CD4-positive, alpha-beta memory T cell (primary cell): ENCODE measurements at regions not wholly inside any gene's neighbourhood (a gene's known extent, or its start where the extent isn't known, plus 50 kb on each side); places are given as distances from the start of the nearest gene placed in this dataset.
A peak's percentile ranks its signal among the peaks of the same experiment; 100 is the strongest.

Experiments
- CTCF ChIA-PET: fragments of 350-600 bp; sonication (Branson Sonifier 250); formaldehyde crosslinking; loops from one replicate; lab custom pipeline; 2021; ENCODE audit warnings: inconsistent platforms; ENCODE audit not compliant: partially characterized antibody; lab: Charles Lee
- POLR2A ChIA-PET: fragments of 350-600 bp; sonication (Branson Sonifier 250); formaldehyde crosslinking; loops from one replicate; lab custom pipeline; 2021; ENCODE audit not compliant: partially characterized antibody; lab: Charles Lee
- DNase-seq, 5 donors: peaks; one replicate each; pipeline versions ENCODE4 v3.0.0 to v3.0.0-alpha.2; 2020 to 2022; ENCODE audit warnings: mixed read lengths in 1 of 5
- H3K27ac ChIP-seq: one replicate; pipeline ENCODE4 v1.7.0; 2013; ENCODE audit warnings: low read depth, low read length
- H3K27me3 ChIP-seq: 2 replicates; pipeline ENCODE4 v1.7.0; 2013; ENCODE audit warnings: mild to moderate bottlenecking, low read length, moderate library complexity; ENCODE audit not compliant: insufficient read depth
- H3K36me3 ChIP-seq: 2 replicates; pipeline ENCODE4 v1.7.0; 2013; ENCODE audit warnings: mild to moderate bottlenecking, low read length, moderate library complexity; ENCODE audit not compliant: insufficient read depth
- H3K4me1 ChIP-seq: 2 replicates; pipeline ENCODE4 v1.7.0; 2013; ENCODE audit warnings: mild to moderate bottlenecking, low read length, moderate library complexity; ENCODE audit not compliant: insufficient read depth
- H3K4me3 ChIP-seq, 2 donors: one replicate each; pipeline ENCODE4 v1.7.0; 2013; ENCODE audit warnings: low read length in 2 of 2, mild to moderate bottlenecking in 1 of 2
- H3K9me3 ChIP-seq, 2 donors: one replicate each; pipeline ENCODE4 v1.7.0; 2013; ENCODE audit warnings: low read length in 2 of 2, control low read depth in 1 of 2; ENCODE audit not compliant: control insufficient read depth in 1 of 2
- H3K27ac Mint-ChIP-seq, 7 donors: one replicate each; pipeline ENCODE4 v1.8.0; 2020 to 2021; ENCODE audit warnings: mixed read lengths in 7 of 7, mild to moderate bottlenecking in 6 of 7, inconsistent platforms in 3 of 7, moderate library complexity in 3 of 7
- H3K27me3 Mint-ChIP-seq, 2 donors: one replicate each; pipeline ENCODE4 v1.8.0; 2020 to 2021; ENCODE audit warnings: mixed read lengths in 2 of 2
- H3K36me3 Mint-ChIP-seq, 2 donors: one replicate each; pipeline ENCODE4 v1.8.0; 2020 to 2021; ENCODE audit warnings: mixed read lengths in 2 of 2, inconsistent platforms in 1 of 2, mild to moderate bottlenecking in 1 of 2
- H3K4me1 Mint-ChIP-seq, 4 donors: one replicate each; pipeline ENCODE4 v1.8.0; 2020 to 2021; ENCODE audit warnings: mixed read lengths in 4 of 4, mild to moderate bottlenecking in 1 of 4
- H3K4me3 Mint-ChIP-seq, 8 donors: one replicate each; pipeline ENCODE4 v1.8.0; 2020 to 2021; ENCODE audit warnings: mixed read lengths in 8 of 8, mild to moderate bottlenecking in 7 of 8, moderate library complexity in 6 of 8, inconsistent platforms in 3 of 8
- H3K9me3 Mint-ChIP-seq, 8 donors: one replicate each; pipeline ENCODE4 v1.8.0; 2020 to 2021; ENCODE audit warnings: mixed read lengths in 8 of 8, mild to moderate bottlenecking in 5 of 8, inconsistent platforms in 3 of 8, moderate library complexity in 1 of 8
- intact Hi-C: fragments of 100-400 bp; cut with micrococcal nuclease; formaldehyde crosslinking; loops from one replicate; pipeline ENCODE4 v1.15.1; 2023

DNA sequence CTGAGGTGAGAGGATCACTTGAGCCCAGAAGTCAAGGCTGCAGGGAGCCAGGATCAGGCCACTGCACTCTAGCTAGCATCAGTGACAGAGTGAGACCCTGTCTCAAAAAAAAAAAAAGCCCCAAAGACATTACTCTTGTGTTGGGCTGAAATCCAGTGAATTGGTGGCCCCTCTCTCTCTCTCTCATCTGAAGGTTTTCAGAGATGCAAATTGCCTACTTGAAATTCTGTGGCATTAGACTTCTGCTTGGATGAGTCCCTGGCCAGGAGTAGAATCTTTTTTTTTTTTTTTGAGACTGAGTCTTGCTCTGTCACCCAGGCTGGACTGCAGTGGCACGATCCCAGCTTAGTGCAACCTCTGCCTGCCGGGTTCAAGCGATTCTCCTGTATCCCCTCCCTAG is 112.0 kb upstream of the ATF7IP start:
- H3K4me1 Mint-ChIP-seq: peaks cover 35 to 51% (median 38%) of the 10 kb centered on the region in 4 donors

DNA sequence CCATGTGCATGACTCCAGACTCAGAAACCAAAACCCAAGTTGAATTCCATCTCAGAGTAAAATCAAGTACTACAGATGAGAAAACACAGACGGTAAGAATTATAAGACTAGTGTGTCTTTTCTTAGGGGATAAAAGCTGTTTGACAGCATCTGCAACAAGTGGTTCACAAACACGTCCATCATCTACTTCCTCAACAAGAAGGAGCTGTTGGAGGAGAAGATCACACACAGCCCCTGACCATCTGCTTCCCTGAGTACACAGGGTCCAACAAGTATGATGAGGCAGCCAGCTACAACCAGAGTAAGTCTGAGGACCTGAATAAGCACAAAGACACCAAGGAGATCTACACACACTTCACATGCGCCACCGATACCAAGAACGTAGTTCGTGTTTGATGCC is 110.7 kb upstream of the ATF7IP start:
- Histone ChIP-seq H3K4me3 (no peak overlapping the region), H3K36me3 (no peaks in the 10 kb centered on the region), H3K9me3 (no peaks in the 10 kb centered on the region), H3K27me3 (no peaks in the 10 kb centered on the region), H3K27ac (peak overlapping the region; percentile 49), H3K4me1 (peaks cover 44% of the 10 kb centered on the region)
- Mint-ChIP-seq H3K9me3 (peaks cover 0 to 10% (median 4%) of the 10 kb centered on the region in 8 donors), H3K27me3 (no peaks in the 10 kb centered on the region), H3K36me3 (peaks cover 0 to 6% of the 10 kb centered on the region in 2 donors), H3K4me3 (peak overlapping the region in 3 of 8 donors; percentile 31 to 81 (median 57)), H3K27ac (peak overlapping the region; percentile 29 to 98 (median 84)), H3K4me1 (peaks cover 38 to 58% (median 42%) of the 10 kb centered on the region in 4 donors)
- ChIA-PET POLR2A (interaction anchor here (0.6 to 3.4 kb wide), 9 partner anchors 10 to 516 kb away, joined by 3 to 57 read pairs (median 11); partner anchors contain the start of gene ATF7IP), CTCF (interaction anchor here (0.7 to 6.5 kb wide), 7 partner anchors 10 to 517 kb away, joined by 3 to 57 read pairs (median 6); partner anchors contain the start of gene ATF7IP)
- intact Hi-C loops: loop anchor here (5.0 kb wide), 1 partner anchor 518 kb away; a partner anchor contains a TSS
- no peak for DNase-seq

More for the DNA sequence above, 112.0 kb upstream of the ATF7IP start:
- H3K4me3 ChIP-seq: no peak overlapping the region
- Mint-ChIP-seq H3K27me3 (no peaks in the 10 kb centered on the region), H3K9me3 (peaks cover 0 to 8% (median under 1%) of the 10 kb centered on the region in 8 donors), H3K4me3 (no peak overlapping the region), H3K27ac (no peak overlapping the region), H3K36me3 (peaks cover 0 to 6% of the 10 kb centered on the region in 2 donors)
- POLR2A ChIA-PET: interaction anchor here (0.8 to 3.4 kb wide), 3 partner anchors 14 to 223 kb away, joined by 4 to 33 read pairs (median 4); partner anchors contain the start of gene ATF7IP
- no peaks in the 10 kb centered on the region for H3K9me3 ChIP-seq
- DNase-seq: no peak
- H3K27me3 ChIP-seq: no peaks in the 10 kb centered on the region
- peaks cover 40% of the 10 kb centered on the region for H3K4me1 ChIP-seq
- CTCF ChIA-PET: interaction anchor here (0.6 to 6.5 kb wide), 5 partner anchors 9 to 165 kb away, joined by 3 to 57 read pairs (median 6); partner anchors contain the start of gene ATF7IP
- no peak overlapping the region for H3K27ac ChIP-seq
- intact Hi-C loops: no loop called here
- H3K36me3 ChIP-seq: no peaks in the 10 kb centered on the region

DNA sequence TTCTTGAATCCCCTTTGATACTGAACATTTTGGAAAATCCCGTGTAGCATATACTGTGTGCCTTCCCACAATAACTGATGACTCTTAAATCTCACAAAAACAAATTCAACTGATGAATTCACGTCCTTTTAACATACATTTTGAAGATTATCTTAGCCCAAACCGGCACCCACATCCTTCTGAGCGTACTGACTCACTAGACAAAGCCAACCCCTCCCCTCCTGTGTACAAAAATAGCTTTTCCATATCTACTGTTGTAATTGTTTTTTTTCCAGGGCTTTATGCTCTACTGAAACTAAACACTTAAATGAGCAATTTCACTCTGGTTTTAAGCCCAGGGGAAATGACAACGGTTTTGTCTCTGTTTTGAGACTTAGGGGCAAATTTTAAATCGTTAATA is 109.4 kb upstream of the ATF7IP start:
- Histone ChIP-seq H3K4me3 (no peak overlapping the region), H3K9me3 (no peaks in the 10 kb centered on the region), H3K27ac (peak overlapping the region; percentile 49), H3K4me1 (peaks cover 44% of the 10 kb centered on the region), H3K36me3 (no peaks in the 10 kb centered on the region), H3K27me3 (no peaks in the 10 kb centered on the region)
- intact Hi-C loops: loop anchor here (1.0 to 5.0 kb wide), 8 partner anchors 17 to 1533 kb away; partner anchors contain the start of genes ARHGDIB, ATF7IP and EPS8
- Mint-ChIP-seq H3K4me3 (peak overlapping the region; percentile 53 to 91 (median 78)), H3K9me3 (peaks cover 0 to 10% (median 4%) of the 10 kb centered on the region in 8 donors), H3K27ac (peak overlapping the region; percentile 95 to 99 (median 98)), H3K4me1 (peaks cover 37 to 60% (median 42%) of the 10 kb centered on the region in 4 donors), H3K36me3 (peaks cover 0 to 6% of the 10 kb centered on the region in 2 donors), H3K27me3 (no peaks in the 10 kb centered on the region)
- ChIA-PET CTCF (interaction anchor here (0.6 to 6.5 kb wide), 13 partner anchors 16 to 364 kb away, joined by 3 to 57 read pairs (median 3); partner anchors contain the start of gene ATF7IP), POLR2A (interaction anchor here (0.6 to 3.4 kb wide), 18 partner anchors 11 to 517 kb away, joined by 3 to 57 read pairs (median 6); partner anchors contain the start of gene ATF7IP)
- peak; percentile 46 to 83 (median 64) for DNase-seq

DNA sequence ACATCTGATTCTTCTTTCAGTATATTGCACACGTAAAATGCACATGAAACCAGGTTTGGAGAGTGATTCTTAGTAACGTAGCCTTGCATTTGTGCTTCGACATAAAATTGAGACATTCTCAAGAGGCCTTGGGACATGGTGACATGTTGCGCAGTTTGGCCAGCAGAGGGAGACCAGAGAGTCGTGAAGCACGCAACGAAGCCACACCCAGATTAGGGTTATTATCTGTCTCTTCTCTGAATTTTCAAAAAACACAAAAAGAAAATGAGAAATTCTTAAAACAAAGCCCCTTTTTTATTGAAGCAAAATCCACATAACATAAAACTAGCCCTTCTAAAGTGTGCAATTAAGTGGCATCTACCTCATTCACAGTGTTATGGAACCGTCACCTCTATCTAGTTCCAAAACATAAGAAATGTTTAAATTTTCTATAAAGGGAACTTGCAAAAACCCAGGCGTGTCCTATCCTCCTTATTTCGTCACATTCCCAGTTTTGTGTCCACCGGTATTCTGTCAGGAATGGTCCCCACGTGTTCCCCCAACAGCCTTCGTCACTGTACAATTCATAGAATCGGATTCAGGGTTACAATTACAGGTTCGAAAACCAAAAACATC is 108.8 kb upstream of the ATF7IP start:
- Mint-ChIP-seq H3K27me3 (no peaks in the 10 kb centered on the region), H3K4me3 (peak overlapping the region; percentile 53 to 91 (median 82)), H3K4me1 (peaks cover 35 to 57% (median 41%) of the 10 kb centered on the region in 4 donors), H3K27ac (peak overlapping the region; percentile 95 to 99 (median 98)), H3K9me3 (peaks cover 0 to 10% (median 4%) of the 10 kb centered on the region in 8 donors), H3K36me3 (peaks cover 0 to 6% of the 10 kb centered on the region in 2 donors)
- ChIA-PET POLR2A (interaction anchor here (0.6 to 3.4 kb wide), 15 partner anchors 11 to 514 kb away, joined by 3 to 57 read pairs (median 6); partner anchors contain the start of gene ATF7IP), CTCF (interaction anchor here (1.0 to 6.5 kb wide), 9 partner anchors 17 to 363 kb away, joined by 3 to 57 read pairs (median 4); partner anchors contain the start of gene ATF7IP)
- no peaks in the 10 kb centered on the region for H3K36me3 ChIP-seq
- H3K4me3 ChIP-seq: peak overlapping the region in 1 of 2 donors; percentile 31
- intact Hi-C loops: loop anchor here (1.0 to 5.0 kb wide), 9 partner anchors 17 to 1532 kb away; partner anchors contain the start of genes ARHGDIB, ATF7IP and EPS8
- H3K27me3 ChIP-seq: no peaks in the 10 kb centered on the region
- no peaks in the 10 kb centered on the region for H3K9me3 ChIP-seq
- DNase-seq: peak; percentile 70 to 80 (median 76)
- H3K4me1 ChIP-seq: peaks cover 44% of the 10 kb centered on the region
- H3K27ac ChIP-seq: peak overlapping the region; percentile 49

DNA sequence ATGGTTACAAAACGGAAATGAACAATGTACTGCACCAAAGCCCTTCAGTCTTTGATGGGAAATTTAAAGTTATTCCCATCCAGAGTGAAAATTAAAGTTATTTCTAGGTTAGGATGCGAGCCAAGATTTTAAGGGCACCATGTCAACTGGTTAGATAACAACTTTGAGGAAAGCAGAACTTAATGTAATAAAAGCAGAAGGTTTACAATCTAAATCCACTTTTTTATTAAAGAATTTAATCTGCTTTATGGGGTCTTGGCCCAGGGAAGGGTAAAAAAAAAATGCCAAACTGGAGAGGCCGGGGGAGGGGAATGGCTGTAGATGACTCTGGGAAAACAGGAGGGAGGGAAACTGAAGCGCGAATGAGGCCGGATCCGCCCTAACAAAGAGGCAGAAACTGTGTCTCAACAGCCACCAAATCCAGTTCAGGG is 108.2 kb upstream of the ATF7IP start:
- peaks cover 35 to 57% (median 41%) of the 10 kb centered on the region in 4 donors for H3K4me1 Mint-ChIP-seq
- peaks cover 0 to 6% of the 10 kb centered on the region in 2 donors for H3K36me3 Mint-ChIP-seq
- H3K27ac Mint-ChIP-seq: peak overlapping the region; percentile 95 to 99 (median 98)
- Histone ChIP-seq H3K27me3 (no peaks in the 10 kb centered on the region), H3K27ac (peak overlapping the region; percentile 49), H3K36me3 (no peaks in the 10 kb centered on the region), H3K9me3 (no peaks in the 10 kb centered on the region), H3K4me3 (peak overlapping the region; percentile 1 to 31), H3K4me1 (peaks cover 44% of the 10 kb centered on the region)
- no peak for DNase-seq
- ChIA-PET POLR2A (interaction anchor here (0.7 to 3.5 kb wide), 30 partner anchors 16 to 1901 kb away, joined by 3 to 108 read pairs (median 5); partner anchors contain the start of genes ATF7IP and BORCS5), CTCF (interaction anchor here (0.7 to 2.8 kb wide), 13 partner anchors 16 to 514 kb away, joined by 3 to 35 read pairs (median 4); partner anchors contain the start of gene ATF7IP)
- intact Hi-C loops: loop anchor here (1.0 to 5.0 kb wide), 3 partner anchors 137 to 1531 kb away; partner anchors contain the start of gene EPS8
- H3K9me3 Mint-ChIP-seq: peaks cover 2 to 10% (median 4%) of the 10 kb centered on the region in 8 donors
- H3K27me3 Mint-ChIP-seq: no peaks in the 10 kb centered on the region
- peak overlapping the region; percentile 75 to 91 (median 84) for H3K4me3 Mint-ChIP-seq

DNA sequence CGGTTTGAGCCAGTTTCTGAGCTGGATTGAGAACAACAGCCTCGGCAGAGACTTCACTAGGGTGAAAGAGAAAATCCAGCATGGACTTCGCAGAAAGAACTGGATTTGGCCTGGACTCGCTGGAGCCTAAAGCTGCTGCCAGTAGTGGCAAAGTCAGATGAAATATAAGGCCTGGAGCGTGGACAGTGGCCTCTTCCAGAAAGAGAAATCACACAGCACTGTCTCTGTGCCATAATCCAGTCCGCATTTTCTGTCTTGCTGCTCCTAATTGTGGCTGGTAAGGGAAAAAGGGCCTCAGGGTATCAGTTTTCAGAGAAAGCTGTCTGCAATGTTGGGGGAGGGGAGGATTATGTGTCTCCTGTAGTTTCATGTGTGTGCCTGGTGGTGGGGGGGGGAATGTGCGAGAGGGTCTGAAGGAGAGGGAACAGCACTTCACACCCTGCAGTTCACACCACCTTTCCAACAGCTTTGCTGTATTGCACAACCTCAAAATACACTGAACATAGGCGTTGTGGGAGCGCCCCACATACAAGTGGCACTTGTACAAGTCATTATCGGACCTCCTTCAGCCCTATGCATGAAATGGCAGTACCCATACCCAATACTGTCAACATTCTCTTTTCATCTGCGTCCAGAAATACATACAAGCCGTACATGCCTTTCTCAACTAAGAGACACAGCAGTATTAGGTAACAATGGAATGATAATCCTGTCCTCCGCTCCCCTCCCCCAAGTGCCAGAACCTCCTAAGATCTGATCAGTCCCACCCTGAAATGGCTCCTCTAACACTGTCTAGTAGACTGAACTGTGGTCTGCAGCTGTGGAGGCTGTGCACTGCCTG is 107.5 kb upstream of the ATF7IP start:
- Mint-ChIP-seq H3K9me3 (peaks cover 2 to 10% (median 4%) of the 10 kb centered on the region in 8 donors), H3K36me3 (peaks cover 0 to 6% of the 10 kb centered on the region in 2 donors), H3K27ac (peak overlapping the region; percentile 95 to 99 (median 98)), H3K4me3 (peak overlapping the region; percentile 75 to 91 (median 84)), H3K4me1 (peaks cover 35 to 57% (median 42%) of the 10 kb centered on the region in 4 donors), H3K27me3 (no peaks in the 10 kb centered on the region)
- intact Hi-C loops: loop anchor here (1.0 to 5.0 kb wide), 3 partner anchors 136 to 1531 kb away; partner anchors contain the start of gene EPS8
- peak overlapping the region; percentile 49 for H3K27ac ChIP-seq
- peaks cover 44% of the 10 kb centered on the region for H3K4me1 ChIP-seq
- ChIA-PET CTCF (interaction anchor here (0.7 to 2.8 kb wide), 13 partner anchors 15 to 513 kb away, joined by 3 to 35 read pairs (median 4); partner anchors contain the start of gene ATF7IP), POLR2A (interaction anchor here (0.6 to 3.5 kb wide), 33 partner anchors 16 to 1901 kb away, joined by 3 to 108 read pairs (median 5); partner anchors contain the start of genes ATF7IP and BORCS5)
- no peaks in the 10 kb centered on the region for H3K36me3 ChIP-seq
- H3K27me3 ChIP-seq: no peaks in the 10 kb centered on the region
- peak; percentile 81 to 92 (median 84) for DNase-seq
- H3K4me3 ChIP-seq: peak overlapping the region; percentile 1 to 31
- H3K9me3 ChIP-seq: no peaks in the 10 kb centered on the region
